CD4-positive, alpha-beta T cell treated with Interleukin-15 for 1 hour (primary cell): ENCODE measurements at regions not wholly inside any gene's neighbourhood (a gene's known extent, or its start where the extent isn't known, plus 50 kb on each side); places are given as distances from the start of the nearest gene placed in this dataset.
"Not testable (repeated sequence)": the region's sequence is repeated elsewhere in the genome, so short reads cannot be mapped to it uniquely, and the experiment has no call there.

ENCODE experiments used
- DNase-seq: peaks from one replicate; pipeline ENCODE4 v3.0.0-alpha.2; 2020

DNA sequence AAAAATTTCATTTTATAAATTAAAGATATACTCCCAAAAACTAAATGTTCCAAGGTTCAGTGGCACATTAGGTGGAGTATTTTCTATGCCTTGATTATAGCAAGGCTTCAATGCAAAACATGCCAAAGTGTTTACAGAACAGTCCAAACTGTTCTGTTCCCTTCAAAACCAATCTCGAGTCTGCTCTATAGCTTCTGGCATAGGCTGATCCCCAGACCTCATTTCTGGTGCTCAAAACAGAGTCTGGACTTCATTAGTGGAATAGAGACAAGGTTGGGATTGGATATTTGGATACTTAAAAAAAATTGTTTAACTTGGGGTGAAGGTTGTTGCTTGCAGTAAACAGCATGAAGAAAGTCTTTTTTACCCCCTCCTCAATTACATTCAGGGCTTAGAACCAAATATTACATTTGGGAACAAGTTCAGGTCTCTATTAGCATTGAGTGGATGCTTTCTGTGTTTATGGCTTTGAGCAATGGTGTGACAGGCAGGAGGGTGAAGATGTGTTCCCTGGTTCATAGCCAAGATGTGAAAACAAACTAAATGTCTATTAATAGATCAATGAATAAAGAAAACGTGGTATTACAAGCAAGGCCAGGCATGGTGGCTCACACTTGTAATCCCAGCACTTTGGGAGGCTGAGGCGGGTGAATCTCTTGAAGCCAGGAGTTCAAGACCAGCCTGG, 208.1 kb upstream of the RND3 start:
- no peak for DNase-seq

DNA sequence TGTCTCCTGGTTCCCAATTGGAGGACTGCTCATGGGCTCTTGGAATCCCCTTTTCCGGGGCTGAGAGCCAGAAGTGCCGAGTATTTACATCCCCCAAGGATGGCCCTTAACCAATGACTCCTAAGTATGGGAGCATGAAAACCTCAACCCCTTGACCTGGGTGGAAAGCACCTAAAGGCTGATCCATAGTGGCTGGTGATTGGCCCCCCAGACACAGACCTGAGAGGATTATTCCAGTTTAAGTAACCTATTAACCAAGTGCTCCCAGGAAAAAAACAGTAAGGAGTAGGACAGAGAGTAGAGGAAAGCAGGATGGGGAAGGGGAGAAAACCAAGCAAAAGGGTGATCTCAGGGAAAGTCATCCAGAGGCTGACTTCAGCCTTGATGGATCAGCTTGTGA, 206.1 kb upstream of the RND3 start:
- no peak for DNase-seq

DNA sequence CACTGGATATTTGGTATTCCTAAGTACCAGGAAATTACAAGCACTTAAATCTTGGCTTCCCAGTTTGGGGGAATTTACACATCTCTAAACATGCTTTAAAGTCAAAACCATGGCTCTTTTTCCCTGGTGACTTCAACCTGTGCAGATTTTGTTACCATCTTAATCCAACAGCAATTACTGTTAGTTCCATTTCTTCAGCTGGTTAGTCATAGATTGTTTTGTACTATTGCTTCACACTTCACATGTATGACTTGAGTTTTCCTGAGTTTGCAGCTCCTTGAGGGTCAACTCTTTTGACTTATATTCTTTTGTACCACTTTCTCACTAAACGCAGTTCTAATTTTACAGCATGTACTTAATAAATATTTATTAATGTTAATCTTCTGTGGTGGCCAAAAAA, 203.4 kb upstream of the RND3 start:
- no peak for DNase-seq

GRCh38 chr2:150690261-150690660, 202.8 kb upstream of the RND3 start:
- DNase-seq = no peak

DNA sequence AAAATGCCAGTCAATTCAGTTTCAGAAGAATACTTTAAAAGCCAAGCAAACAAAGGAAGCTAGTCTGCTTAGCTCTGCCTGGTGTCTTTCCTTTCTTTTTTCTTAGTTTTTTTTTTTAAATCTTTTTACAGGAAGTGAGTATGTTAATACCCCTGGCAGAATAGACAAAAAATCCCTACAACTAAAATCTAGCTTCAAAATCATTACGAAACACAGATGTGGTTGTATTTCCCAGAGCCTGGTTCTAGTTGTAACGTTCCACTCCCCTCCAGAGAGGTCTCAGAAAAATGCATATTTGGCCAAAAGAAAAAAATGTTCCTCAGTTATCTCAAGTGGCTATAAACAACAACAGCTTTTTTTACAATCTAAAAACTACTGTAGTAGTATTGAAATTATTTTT, 202.1 kb upstream of the RND3 start:
- DNase-seq = no peak

GRCh38 chr2:150688016-150688415, 200.5 kb upstream of the RND3 start:
- no peak for DNase-seq

GRCh38 chr2:150686391-150686790, 198.9 kb upstream of the RND3 start:
- no peak for DNase-seq

DNA sequence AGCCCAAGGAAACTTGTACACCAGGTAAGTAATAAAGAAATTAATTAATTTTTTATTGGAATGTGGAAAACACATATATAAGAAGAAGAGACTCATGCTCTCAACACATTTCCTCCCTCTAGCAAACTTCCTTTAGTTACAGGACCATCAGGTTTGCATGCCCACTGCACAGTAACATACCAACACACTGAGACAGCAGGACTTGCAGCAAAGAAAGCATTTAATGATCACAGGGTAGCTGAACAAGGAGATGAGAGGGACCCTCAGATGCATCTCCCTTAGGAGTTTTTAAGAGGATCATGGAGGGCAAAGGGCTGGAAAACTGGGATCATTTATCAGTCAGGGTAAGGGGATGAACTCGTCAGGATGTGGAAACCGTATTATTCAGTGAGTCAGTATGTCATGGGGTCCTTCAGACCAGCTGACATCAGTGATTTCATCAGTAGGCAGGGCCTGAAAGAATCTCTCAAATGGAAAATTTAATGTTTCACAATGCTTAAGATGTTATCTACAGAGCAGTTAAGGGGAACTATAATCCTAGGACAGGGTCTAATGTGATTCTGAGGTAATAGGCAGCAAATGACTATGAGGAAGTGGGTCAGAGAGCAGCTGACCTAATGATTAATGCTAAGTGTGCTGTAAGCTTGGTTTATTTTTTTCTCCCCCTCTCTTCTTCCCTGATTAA, 193.8 kb upstream of the RND3 start:
- DNase-seq = no peak

- DNase-seq = no peak
These were observed 192.1 kb upstream of the RND3 start for GRCh38 chr2:150679456-150680120.

DNA sequence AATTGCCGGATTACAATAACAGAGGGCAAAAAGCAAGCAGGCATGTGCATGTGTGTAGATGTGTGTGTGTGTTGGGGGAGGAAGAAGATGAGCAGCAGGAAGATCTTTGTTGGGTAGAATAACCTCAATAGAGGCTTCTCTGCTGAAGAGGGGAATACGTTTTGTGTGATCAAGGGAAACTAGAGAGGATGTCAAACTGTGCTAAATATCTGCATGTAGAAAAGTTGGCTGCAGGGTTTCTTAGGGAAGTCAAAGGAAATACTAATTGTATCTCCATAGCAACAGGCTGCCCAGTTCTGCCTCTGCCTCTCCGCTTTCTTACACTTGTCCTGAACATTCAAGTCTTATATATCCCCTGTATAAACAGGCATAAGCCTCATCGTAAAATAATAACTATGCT, 190.1 kb upstream of the RND3 start:
- DNase-seq = no peak

- no peak for DNase-seq
These were observed 189.4 kb upstream of the RND3 start for GRCh38 chr2:150676747-150677383.

DNA sequence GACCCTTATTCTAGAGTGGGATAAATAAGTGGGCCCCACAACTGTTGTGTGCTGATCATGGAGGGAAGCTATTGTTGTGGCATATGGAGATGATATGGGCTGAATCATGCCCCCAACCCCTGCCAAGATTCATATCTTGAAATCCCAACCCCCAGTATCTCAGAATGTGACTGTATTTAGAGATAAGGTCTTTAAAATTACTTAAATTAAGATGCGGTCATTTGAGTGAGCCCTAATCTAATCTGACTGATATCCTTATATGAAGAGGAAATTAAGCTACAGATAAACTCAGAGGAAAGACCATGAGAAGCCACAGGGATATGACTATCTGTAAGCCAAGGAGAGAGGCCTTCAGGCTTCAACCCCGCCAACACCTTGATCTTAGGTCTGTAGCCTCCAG, 188.3 kb upstream of the RND3 start:
- DNase-seq = no peak

DNA sequence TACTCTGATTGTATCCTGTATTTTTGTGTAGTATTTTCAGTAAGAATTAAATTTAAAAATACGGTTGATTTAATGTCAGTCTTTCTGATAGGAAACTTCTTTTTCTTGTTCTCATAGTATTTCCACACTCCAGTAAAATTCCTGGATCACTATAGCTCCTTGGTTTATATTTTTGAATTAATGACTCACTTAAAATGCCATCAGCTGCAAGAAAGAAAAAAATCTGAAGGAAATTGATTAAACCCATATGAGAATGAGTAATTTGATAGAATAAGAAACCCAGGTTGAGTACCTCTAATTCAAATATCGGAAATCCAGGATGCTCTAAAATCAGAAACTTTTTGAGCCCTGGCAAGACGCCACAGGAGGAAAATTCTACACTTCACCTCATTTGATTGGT, 186.8 kb upstream of the RND3 start:
- no peak for DNase-seq

- DNase-seq = no peak
These were observed 184.8 kb upstream of the RND3 start for GRCh38 chr2:150672311-150672710.

GRCh38 chr2:150669492-150669891, 182.0 kb upstream of the RND3 start:
- no peak for DNase-seq

GRCh38 chr2:150667039-150667438, 179.6 kb upstream of the RND3 start:
- not testable (repeated sequence) for DNase-seq

- DNase-seq = no peak
These were observed 175.7 kb upstream of the RND3 start for GRCh38 chr2:150663143-150663542.

DNA sequence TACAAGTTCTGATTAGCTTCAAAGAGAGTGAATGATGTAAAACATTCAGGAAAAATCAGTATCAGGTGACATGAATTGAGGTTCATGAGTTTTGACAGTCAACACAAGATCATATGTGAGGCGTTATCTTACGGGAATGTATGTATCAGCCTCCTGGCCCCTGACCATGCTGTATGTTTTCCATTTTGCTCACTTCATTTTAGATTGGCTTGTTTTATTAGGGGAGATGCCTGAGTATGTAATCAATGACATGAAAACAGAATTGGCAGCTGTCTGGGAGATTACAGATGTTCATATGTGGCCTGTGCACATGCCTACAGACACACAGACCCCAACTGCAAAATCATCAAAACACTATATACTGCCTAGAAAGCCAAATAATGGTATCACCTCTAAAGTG, 168.5 kb upstream of the RND3 start:
- no peak for DNase-seq

GRCh38 chr2:150653351-150653750, 165.9 kb upstream of the RND3 start:
- DNase-seq = no peak

GRCh38 chr2:150647943-150648342, 160.5 kb upstream of the RND3 start:
- no peak for DNase-seq

DNA sequence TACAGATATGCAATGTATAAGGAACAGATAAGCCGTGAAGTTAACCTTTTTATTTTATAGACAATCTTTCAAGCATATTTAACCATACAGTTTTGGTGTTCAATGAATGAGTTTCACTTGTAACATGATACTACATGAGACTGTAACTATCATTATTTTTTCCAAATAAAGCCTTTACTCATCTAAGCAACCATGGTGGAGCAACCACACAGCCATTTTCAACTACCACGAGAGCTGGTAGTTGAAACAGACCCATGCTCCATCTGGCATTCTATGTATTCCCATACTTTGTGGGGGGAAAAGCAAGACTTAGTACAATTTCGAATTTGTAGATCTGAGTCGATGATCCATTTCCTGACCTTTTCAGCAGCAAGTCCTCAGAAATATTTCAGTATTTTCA, 159.3 kb upstream of the RND3 start:
- no peak for DNase-seq

DNA sequence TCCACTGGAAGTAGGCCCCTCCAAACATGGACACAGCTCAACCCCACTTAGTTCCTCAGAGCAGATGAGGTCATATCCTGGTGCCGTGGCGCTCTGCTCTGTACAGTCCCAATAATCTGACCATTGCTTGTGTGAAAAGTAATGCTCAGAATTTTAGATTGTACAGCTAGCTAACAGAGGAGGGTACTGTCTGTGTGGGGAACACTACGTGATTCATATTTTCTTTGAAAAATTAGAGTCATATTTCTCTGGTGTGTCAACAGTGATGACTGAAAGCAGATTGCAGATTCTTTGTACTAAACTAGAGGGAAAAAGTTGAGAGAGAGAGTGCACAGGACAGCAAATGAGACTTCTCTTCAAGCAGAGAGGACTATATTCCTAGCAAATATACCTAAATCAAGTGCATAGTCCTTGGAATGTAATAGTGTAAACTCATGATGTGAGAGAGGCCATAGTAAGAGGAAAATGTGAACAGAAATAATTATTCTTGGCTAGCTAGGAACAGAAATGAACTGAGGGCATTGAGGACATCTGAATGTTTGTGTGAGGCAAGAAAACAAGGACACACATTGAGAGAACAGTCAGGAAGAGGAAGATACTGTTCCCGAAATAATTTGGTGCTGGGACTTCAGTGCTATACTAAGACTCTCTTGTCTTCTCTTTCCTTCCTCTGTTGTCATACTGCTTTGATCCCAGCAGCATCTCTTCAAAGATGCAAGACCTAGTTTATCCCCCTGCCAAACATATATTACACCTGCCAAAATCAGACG, 157.0 kb upstream of the RND3 start:
- DNase-seq = no peak

DNA sequence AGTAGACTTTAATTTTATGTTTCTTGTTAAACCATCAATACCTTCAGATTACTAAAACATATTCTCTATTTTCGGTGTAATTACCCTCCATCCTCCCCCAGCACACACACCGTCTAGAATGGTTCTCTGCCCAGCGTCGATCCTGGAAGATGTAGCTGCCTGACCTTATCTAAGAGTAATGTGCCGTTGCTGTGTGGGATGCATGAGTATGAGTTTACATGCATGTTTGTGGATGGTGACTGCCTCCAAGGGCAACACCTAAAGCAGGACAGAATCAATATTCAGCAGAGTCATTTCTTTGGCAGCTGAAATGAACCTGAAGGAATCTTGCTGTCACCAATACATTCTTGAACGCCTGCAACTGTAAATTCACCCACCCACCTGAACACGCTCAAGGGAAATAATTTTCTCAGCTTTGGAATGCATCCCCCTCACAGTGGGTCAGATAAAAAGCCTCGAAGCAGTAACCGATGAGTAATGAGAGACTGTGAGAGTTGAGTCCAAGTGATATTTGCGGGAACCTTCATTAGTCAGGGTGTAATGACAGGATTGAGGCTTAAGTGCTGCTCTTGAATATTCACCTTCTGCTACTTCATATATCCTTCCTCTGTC, 155.8 kb upstream of the RND3 start:
- DNase-seq = no peak
